ENCODE measurements at regions not wholly inside any gene's neighbourhood (a gene's known extent, or its start where the extent isn't known, plus 50 kb on each side); places are given as distances from the start of the nearest gene placed in this dataset.
"Not testable (repeated sequence)": the region's sequence is repeated elsewhere in the genome, so short reads cannot be mapped to it uniquely, and the experiment has no call there.

DNA sequence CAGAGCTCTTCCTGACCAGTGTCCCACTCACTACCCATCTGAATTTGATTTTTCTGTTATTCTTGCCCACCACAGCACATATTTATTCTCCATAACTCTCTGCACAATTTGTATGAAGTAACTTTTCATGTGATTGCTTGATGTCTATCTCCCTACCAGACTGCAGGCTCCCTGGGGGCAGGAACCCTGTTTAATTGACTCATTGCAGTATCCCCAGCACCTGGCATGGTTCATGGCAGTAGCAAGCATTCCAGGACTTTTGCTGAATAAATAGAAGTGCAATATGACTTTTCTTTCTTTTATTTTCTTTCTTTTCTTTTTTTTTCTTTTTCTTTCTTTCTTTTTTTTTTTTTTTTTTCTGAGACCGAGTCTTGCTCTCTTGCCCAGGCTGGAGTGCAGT, 88.7 kb upstream of the XPO1 start:
- DNase-seq (ENCODE audit: low spot score): no peak

DNA sequence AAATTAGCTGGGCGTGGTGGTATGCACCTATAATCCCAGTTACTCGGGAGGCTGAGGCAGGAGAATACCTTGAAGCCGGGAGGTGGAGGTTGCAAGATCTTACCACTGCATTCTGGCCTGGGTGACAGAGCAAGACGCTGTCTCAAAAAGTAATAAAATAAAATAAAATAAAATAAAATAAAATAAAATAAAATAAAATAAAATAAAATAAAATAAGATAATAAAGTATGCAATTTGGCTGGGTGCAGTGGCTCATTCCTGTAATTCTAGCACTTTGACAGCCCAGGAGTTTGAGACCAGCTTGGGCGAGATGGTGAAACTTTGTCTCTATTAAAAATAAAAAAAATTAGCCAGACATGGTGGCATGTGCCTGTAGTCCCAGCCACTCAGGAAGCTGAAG, 85.6 kb upstream of the XPO1 start:
- no peak for DNase-seq (ENCODE audit: low spot score)

DNA sequence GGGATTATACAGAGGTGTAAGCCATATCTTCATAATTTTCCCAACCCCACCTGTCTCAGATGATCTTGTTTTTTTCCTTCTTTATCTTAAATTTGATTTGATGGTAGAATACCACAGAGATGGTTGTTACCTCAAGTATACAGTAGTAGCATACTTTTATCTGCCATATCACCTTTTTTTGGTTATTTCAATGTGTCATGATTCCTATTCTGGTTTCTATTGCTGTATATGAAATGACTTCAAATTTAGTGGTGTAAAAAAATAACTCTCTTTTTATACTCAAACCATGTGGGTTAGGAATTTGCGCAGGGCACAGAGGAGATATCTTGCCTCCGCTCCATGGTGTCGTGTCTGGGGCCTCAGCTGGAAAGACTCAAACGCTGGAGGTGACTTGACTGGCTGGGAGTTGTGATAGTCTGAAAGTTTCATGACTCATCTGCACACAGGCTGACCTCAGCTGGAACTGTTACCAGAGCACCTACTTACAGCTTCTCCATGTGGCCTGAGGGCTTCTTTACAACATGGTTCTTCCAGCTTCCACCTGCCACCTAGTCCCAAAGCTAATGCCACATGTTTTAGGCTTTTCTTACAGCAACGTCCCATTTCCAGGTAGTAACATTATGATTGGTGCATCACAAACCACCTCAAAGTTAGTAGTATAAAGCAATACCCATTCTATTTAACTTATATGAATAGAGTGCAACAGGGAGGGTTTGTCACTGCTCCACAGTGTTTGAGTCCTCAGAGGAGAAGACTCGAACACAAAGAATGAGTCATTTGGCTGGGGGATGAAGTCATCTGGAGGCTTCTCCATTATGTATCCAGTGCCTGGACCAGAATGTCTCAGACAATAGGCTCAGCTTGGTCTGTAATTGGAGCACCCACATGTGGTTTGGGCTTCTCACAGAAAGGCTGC, 82.3 kb upstream of the XPO1 start:
- no peak for DNase-seq (ENCODE audit: low spot score)

DNA sequence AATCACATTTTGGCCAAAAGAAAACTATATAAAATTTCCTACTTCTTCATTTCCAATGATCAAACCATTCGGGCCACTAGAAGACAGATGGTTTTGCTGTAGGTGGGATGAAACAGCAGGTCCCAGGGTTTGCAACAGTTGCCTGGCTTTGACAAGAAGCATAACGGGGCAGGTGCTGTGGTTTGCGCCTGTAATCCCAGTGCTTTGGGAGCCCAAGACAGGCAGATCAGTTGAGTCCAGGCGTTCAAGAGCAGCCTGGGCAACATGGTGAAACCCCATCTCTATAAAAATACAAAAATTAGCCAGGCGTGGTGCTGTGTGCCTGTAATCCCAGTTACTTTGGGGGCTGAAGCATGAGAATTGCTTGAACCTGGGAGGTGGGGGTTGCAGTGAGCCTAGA, 81.4 kb upstream of the XPO1 start:
- DNase-seq (ENCODE audit: low spot score): no peak

DNA sequence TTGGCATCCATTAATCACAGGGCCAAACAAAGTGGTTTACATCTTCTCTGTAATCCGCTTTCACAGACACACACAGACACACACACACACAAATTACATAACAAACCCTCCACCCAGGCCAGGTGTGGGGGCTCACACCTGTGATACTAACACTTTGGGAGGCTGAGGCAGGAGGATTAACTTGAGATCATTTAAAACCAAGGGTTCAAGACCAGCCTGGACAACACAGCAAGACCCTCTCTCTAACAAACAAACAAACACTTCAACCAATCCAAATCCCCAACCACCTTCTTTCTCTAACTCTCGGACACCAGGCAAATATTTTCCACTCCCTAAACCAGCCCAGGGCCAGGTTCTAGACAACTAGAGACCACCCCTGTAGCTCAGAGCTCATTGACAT, 79.5 kb upstream of the XPO1 start:
- no peak for DNase-seq (ENCODE audit: low spot score)

DNA sequence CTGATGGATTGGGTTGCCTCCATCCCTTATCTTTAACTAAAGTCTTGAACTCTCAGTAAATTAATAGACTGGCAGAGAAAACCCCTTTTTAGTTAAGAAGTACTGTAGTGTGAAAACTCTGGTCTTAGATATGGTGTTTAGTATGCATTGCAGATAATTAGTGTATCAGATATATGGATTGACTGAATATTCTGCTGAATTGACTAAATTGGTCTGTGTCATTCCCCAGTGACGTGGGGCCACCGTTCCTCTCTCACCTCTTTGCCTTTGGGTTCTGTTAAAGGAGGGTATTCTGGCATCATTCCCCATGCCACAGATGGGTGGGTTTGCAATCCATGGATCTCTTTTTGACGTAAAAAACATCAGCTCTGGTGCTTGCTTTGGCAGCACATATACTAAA, 67.1 kb upstream of the XPO1 start:
- no peak for DNase-seq (ENCODE audit: low spot score)

DNA sequence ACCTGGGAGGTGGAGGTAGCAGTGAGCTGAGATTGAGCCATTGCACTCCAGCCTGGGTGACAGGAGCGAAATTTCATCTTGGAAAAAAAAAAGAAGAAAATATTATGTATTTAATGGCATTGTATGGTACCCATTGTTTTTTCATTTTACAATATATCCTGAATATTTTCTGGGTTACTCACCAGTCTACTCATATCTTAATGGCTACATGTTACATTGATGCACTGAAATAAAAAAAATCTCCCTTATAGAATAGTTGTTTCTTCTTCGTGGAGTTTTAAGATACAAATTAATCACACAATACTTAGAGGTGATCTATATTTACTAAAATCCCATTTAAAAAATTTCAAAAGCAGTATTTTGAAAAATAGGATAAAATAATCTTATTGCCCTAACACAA, 66.3 kb upstream of the XPO1 start:
- no peak for DNase-seq (ENCODE audit: low spot score)

DNA sequence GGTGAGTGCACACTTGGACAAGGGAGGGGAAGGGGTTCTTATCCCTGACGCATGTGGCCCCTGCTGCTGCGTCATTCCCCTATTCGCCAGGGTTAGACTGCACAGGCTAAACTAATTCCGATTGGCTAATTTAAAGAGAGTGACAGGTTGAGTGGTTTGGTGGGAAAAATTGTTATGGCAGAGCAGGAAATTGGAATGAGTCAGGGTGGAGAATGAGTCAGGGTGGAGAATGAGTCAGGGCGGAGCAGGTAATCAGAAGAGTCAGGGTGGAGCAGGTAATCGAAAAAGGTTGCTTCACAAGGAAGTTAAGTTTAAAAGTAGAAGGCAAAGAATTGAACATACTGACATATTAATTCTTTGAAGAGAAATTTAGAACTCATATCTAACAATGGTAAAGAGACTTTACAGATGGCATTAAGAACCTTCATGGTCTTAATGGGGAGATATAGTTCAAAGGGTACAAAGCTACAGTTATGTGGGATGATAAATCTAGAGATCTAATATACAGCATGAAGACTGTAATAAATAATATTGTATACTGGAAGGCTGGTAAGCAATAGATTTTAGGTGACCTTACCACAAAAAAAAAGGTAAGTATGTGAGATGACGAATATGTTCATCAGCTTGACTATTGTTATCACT, 60.5 kb upstream of the XPO1 start:
- DNase-seq (ENCODE audit: low spot score): not testable (repeated sequence)

DNA sequence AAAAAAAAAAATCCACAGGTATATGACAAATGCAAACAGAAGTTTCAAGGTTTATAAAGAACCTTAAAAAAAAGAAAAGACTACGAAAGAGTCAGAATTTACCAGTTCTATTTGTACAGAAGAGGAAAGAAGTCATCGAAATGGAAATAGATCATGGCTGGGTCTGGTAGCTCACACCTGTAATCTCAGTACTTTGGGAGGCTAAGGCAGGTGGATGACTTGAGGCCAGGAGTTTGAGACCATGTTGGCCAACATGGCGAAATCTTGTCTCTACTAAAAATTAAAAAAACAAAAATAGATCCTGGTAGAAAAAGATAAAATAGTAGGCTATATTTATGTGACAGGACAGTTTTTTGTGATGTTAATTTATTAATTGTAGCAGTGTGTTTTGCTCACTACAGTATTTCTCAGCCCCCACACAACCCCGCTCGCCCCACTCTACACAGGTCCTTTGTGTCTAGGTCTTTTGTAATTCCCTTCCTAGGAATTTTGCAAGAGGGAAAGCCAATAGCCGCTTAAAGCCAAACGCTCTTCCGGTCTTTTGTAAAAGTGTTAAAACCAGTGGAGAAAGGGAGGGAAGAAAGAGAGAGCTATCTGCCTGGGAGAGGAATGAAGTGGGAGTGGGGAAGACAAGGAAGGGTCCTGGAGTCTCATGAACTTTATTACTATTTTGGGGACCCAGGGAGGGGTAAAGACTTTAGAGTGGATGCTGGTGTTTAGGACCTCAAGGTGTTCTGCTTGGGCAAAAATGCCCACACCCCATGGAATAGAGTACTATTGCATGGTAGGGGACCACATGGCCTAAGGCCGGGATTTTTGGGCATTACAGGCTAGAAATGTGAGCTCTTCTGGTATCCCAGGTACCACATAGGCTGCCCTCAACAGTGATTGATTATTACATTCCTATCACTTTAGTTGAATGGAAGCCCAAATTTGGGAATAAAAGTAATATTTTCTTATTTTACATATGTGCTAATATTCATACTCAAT, 59.4 kb upstream of the XPO1 start:
- no peak for DNase-seq (ENCODE audit: low spot score)

DNA sequence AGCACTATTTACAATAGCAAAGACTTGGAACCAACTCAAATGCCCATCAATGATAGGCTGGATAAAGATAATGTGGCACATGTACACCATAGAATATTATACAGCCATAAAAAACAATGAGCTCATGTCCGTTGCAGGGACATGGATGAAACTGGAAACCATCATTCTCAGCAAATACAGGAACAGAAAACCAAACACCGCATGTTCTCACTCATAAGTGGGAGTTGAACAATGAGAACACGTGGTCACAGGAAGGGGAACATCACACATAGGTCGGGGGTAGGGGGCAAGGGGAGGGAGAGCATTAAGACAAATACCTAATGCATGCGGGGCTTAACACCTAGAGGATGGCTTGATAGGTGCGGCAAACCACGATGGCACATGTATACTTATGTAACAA, 56.0 kb upstream of the XPO1 start:
- not testable (repeated sequence) for DNase-seq (ENCODE audit: low spot score)

DNA sequence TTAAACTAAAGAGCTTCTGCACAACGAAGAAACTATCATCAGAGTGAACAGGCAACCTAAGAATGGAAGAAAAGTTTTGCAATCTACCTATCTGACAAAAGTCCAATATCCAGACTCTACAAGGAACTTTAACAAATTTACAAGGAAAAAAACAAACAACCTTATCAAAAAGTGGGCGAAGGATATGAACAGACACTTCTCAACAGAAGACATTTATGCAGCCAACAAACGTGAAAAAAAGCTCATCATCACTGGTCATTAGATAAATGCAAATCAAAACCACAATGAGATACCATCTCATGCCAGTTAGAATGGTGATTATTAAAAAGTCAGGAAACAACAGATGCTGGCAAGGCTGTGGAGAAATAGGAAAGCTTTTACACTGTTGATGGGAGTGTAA, 55.5 kb upstream of the XPO1 start:
- DNase-seq (ENCODE audit: low spot score): not testable (repeated sequence)

DNA sequence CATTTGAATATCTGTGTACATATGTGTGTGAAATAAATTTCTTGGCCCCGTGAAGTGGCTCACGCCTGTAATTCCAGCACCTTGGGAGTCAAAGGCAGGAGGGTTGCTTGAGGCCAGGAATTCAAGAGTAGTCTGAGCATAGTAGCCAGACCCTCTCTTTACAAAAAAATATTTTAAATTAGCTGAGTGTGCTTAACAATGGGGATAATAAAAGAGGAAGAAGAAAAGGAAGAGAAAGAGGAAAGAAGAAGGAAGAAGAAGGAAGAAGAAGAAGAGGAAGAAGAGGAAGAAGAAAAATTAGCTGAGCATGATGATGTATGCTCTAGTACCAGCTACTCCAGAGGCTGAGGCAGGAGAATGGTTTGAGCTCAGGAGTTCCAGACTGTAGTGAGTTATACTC, 52.1 kb upstream of the XPO1 start:
- no peak for DNase-seq (ENCODE audit: low spot score)

DNA sequence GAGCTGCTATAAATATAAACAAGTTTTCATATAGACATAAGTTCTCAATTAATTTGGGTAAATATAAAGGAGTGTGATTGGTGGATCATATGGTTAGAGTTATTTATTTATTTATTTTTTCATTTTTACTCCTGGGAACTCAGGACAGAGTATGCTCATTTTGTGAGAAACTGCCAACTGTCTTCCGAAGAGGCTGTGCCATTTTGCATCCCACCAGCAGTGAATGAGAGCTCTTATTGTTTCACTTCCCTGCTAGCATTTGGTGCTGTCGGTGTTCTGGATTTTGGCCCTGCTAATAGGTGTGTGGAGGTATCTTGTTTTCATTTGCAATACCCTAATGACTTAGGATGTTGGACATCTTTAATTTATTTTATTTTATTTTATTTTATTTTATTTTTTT, 50.4 kb upstream of the XPO1 start:
- DNase-seq (ENCODE audit: low spot score): no peak

Small RNA genes in the stretch of these regions (small RNA-seq; reads per million reads assigned to genes)
- 0 reads per million in 2 experiments for gene RNU6-1145P
- 0 to 0.04 reads per million in 2 experiments for gene RPS29P10
